ENCODE measurements at regions not wholly inside any gene's neighbourhood (a gene's known extent, or its start where the extent isn't known, plus 50 kb on each side); places are given as distances from the start of the nearest gene placed in this dataset.

DNA sequence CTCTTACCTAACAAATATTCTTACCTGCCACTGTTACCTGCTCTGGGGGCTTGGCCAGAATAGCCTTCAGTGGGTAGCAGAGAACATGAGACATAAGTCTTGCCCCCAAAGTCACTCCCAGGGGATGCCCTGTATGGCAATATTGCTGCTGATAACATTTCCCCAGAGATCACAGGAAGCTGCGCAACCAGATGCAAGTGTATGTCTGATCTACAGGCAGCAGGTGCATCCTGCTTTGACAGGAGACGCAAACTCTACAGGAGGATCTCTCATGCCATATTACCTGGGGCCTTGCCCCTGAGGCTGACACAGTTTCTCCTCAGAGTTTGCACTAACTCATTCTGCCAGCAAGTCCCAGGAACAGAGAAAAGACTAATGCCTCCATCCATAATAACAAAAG, 174.4 kb upstream of the LPP start:
- TF ChIP-seq FOXP2 (optimal IDR thresholded peaks at IDR 0.05; ENCODE audit: borderline replicate concordance, extremely low read depth, extremely low read length, insufficient read depth), result no peak
- TF ChIP-seq POLR2AphosphoS5 (IDR thresholded peaks at IDR 0.05; ENCODE audit: low read depth, low read length), result no peak
- TF ChIP-seq, protein P1, sequence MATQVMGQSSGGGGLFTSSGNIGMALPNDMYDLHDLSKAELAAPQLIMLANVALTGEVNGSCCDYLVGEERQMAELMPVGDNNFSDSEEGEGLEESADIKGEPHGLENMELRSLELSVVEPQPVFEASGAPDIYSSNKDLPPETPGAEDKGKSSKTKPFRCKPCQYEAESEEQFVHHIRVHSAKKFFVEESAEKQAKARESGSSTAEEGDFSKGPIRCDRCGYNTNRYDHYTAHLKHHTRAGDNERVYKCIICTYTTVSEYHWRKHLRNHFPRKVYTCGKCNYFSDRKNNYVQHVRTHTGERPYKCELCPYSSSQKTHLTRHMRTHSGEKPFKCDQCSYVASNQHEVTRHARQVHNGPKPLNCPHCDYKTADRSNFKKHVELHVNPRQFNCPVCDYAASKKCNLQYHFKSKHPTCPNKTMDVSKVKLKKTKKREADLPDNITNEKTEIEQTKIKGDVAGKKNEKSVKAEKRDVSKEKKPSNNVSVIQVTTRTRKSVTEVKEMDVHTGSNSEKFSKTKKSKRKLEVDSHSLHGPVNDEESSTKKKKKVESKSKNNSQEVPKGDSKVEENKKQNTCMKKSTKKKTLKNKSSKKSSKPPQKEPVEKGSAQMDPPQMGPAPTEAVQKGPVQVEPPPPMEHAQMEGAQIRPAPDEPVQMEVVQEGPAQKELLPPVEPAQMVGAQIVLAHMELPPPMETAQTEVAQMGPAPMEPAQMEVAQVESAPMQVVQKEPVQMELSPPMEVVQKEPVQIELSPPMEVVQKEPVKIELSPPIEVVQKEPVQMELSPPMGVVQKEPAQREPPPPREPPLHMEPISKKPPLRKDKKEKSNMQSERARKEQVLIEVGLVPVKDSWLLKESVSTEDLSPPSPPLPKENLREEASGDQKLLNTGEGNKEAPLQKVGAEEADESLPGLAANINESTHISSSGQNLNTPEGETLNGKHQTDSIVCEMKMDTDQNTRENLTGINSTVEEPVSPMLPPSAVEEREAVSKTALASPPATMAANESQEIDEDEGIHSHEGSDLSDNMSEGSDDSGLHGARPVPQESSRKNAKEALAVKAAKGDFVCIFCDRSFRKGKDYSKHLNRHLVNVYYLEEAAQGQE (IDR thresholded peaks at IDR 0.05; ENCODE audit: insufficient read depth in 1 of 2, low read depth in 2 of 2, low read length in 2 of 2), result no peak
- no peak for TF ChIP-seq TAF1 (IDR thresholded peaks at IDR 0.05; ENCODE audit: borderline replicate concordance, insufficient read depth, low read length)
- no peak for TF ChIP-seq SIN3A (IDR thresholded peaks at IDR 0.05; ENCODE audit: borderline replicate concordance, insufficient read depth, low read length)

DNA sequence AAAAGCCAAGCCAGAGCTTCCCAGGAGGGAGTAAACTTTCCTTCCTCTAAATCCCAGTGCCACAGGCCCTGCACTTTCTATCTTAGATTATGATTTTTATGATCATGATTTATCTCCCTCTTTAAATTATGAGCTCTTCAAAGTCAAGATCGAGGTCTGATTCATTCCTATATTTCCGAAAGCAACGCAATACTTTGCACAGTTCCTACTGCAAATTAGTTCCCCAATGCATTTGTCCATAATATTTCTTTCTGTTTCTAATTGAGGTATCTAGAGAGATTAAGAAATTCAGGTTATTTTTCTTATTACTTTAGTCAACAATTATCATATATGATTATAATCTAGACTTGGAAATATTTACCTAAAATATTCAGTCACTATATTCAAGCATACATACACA, 173.1 kb upstream of the LPP start:
- TF ChIP-seq, protein P1 (IDR thresholded peaks at IDR 0.05; ENCODE audit: insufficient read depth in 1 of 2, low read depth in 2 of 2, low read length in 2 of 2), result no peak

DNA sequence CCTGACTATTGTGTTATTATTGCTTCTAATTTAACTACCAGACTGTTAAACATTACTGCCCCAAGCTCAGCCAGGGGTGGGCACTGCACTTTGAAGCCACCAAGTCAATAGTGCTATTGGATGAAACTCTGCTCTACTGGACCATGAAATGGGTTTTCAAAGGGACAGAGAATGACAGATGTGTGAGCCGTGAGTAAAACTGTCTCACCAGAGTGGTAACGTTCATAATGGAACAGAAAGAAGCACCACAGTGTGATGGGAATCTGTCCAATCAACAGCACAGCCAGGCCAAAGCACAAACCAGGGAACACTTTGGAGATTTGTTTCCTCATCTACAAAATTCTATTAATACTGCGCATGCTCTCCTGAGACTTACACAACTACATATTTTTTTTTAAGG, 171.8 kb upstream of the LPP start:
- TF ChIP-seq TAF1 (IDR thresholded peaks at IDR 0.05; ENCODE audit: borderline replicate concordance, insufficient read depth, low read length) (no peak), SIN3A (IDR thresholded peaks at IDR 0.05; ENCODE audit: borderline replicate concordance, insufficient read depth, low read length) (no peak), POLR2AphosphoS5 (IDR thresholded peaks at IDR 0.05; ENCODE audit: low read depth, low read length) (no peak), FOXP2 (optimal IDR thresholded peaks at IDR 0.05; ENCODE audit: borderline replicate concordance, extremely low read depth, extremely low read length, insufficient read depth) (no peak)
- TF ChIP-seq, protein P1 (IDR thresholded peaks at IDR 0.05; ENCODE audit: insufficient read depth in 1 of 2, low read depth in 2 of 2, low read length in 2 of 2), result no peak

DNA sequence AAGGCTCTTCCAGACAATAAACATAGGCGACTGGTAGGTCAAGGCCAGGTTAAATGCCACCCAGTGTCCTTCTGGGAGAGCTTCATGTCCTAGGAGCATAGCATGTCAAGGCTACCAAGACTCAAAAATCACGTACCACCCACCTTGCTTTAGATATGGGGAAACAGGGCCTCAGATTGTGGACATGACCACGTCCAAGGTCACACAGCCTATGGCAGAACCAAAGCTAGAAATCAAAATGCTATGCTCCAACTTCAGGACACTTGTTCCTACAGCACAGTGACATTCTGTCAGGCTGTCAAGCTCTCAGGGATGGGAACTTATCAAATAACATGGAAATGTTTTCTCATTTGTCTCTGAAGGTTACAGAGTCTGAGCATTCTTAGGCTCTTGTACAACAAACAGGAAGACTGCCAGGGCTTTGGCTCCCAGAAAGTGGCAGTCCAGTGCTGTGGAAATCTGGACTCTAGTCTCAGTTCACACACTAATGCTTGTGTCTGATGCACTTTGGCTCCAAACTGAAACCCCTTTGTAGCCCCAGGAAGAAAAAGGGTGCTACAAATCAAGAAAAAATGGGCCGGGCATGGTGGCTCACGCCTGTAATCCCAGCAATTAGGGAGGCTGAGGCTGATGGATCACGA, 170.4 kb upstream of the LPP start:
- TF ChIP-seq FOXP2 (optimal IDR thresholded peaks at IDR 0.05; ENCODE audit: borderline replicate concordance, extremely low read depth, extremely low read length, insufficient read depth), result no peak
- TF ChIP-seq, protein P1 (IDR thresholded peaks at IDR 0.05; ENCODE audit: insufficient read depth in 1 of 2, low read depth in 2 of 2, low read length in 2 of 2), result no peak
- TF ChIP-seq SIN3A (IDR thresholded peaks at IDR 0.05; ENCODE audit: borderline replicate concordance, insufficient read depth, low read length), result no peak
- TF ChIP-seq POLR2AphosphoS5 (IDR thresholded peaks at IDR 0.05; ENCODE audit: low read depth, low read length), result no peak
- no peak for TF ChIP-seq TAF1 (IDR thresholded peaks at IDR 0.05; ENCODE audit: borderline replicate concordance, insufficient read depth, low read length)

DNA sequence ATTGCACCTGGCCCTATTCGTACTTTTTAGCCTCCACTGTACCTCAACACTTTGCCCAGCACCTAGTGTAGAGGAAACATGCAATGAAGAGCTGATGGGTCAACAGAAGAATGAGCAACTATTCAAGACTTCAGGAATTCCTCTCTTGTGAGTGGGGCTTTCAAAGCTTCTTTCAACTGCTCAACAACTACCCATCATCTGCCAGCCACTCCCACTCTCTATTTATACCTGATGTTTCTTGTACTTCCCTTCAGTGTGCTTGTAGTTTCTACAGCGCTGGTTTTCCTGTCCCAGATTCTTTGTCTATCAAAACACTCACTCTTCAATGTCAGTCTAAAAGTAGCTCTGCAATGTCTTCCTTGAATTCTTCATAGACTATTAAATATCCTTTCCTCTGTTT, 168.3 kb upstream of the LPP start:
- no peak for TF ChIP-seq SIN3A (IDR thresholded peaks at IDR 0.05; ENCODE audit: borderline replicate concordance, insufficient read depth, low read length)
- no peak for TF ChIP-seq TAF1 (IDR thresholded peaks at IDR 0.05; ENCODE audit: borderline replicate concordance, insufficient read depth, low read length)
- TF ChIP-seq, protein P1 (IDR thresholded peaks at IDR 0.05; ENCODE audit: insufficient read depth in 1 of 2, low read depth in 2 of 2, low read length in 2 of 2), result no peak
- TF ChIP-seq POLR2AphosphoS5 (IDR thresholded peaks at IDR 0.05; ENCODE audit: low read depth, low read length), result no peak
- no peak for TF ChIP-seq FOXP2 (optimal IDR thresholded peaks at IDR 0.05; ENCODE audit: borderline replicate concordance, extremely low read depth, extremely low read length, insufficient read depth)

Data from PFSK-1 (cell line).